HepG2 (cell line): ENCODE measurements at regions not wholly inside any gene's neighbourhood (a gene's known extent, or its start where the extent isn't known, plus 50 kb on each side); places are given as distances from the start of the nearest gene placed in this dataset.
A peak's percentile ranks its signal among the peaks of the same experiment; 100 is the strongest.

ENCODE experiments used
- FIP1L1 ChIP-seq: fragments of 200-400 bp; formaldehyde crosslinking; IDR thresholded peaks from 2 replicates; pipeline ENCODE4 v1.6.1; 2018; ENCODE audit warnings: low read depth, mild to moderate bottlenecking, low read length, moderate library complexity, borderline replicate concordance; ENCODE audit not compliant: insufficient read depth
- NR1H2 ChIP-seq: sonication (generic); formaldehyde crosslinking; IDR thresholded peaks from 2 replicates; pipeline ENCODE4 v1.8.1; 2022; ENCODE audit warnings: low read depth, missing genetic modification reagents, borderline replicate concordance
- RBAK ChIP-seq: sonication (generic); formaldehyde crosslinking; IDR thresholded peaks from 2 replicates; pipeline ENCODE4 v1.5.1; 2020; ENCODE audit warnings: mild to moderate bottlenecking, missing genetic modification reagents
- SOX6 ChIP-seq, 2 experiments: fragments of 450-650 bp in 1 of 2; sonication (generic) in 1 of 2; formaldehyde crosslinking in 1 of 2; IDR thresholded peaks; 2 replicates each; pipeline versions ENCODE4 v1.4.0 to v1.6.1; 2017 to 2020; ENCODE audit warnings: antibody characterized with exemption in 1 of 2, mild to moderate bottlenecking in 1 of 2, missing genetic modification reagents in 1 of 2
- SP1 ChIP-seq, 2 experiments: fragments of 450-650 bp in 1 of 2; sonication (generic) in 1 of 2; formaldehyde crosslinking in 1 of 2; IDR thresholded peaks; 2 replicates each; pipeline versions ENCODE4 v1.4.0 to v1.6.1; 2016 to 2020; ENCODE audit warnings: missing genetic modification reagents in 1 of 2
- ZMYM3 ChIP-seq: sonication (generic); formaldehyde crosslinking; IDR thresholded peaks from 2 replicates; pipeline ENCODE4 v1.5.1; 2020; ENCODE audit warnings: mild to moderate bottlenecking, missing genetic modification reagents
- ZMYM4 ChIP-seq: sonication (generic); formaldehyde crosslinking; IDR thresholded peaks from 2 replicates; pipeline ENCODE4 v1.8.1; 2023; ENCODE audit warnings: mild to moderate bottlenecking, missing genetic modification reagents
- ZNF572 ChIP-seq: sonication (generic); formaldehyde crosslinking; IDR thresholded peaks from 2 replicates; pipeline ENCODE4 v1.5.1; 2020; ENCODE audit warnings: mild to moderate bottlenecking, missing genetic modification reagents
- ZNF777 ChIP-seq: sonication (generic); formaldehyde crosslinking; IDR thresholded peaks from 2 replicates; pipeline ENCODE4 v1.4.0; 2020; ENCODE audit warnings: missing genetic modification reagents
- ZNF878 ChIP-seq: sonication (generic); formaldehyde crosslinking; IDR thresholded peaks from 2 replicates; pipeline ENCODE4 v1.8.1; 2023; ENCODE audit warnings: mild to moderate bottlenecking, missing genetic modification reagents, moderate library complexity
- TF ChIP-seq, protein P1 (sequence below): sonication (generic); formaldehyde crosslinking; IDR thresholded peaks from 2 replicates; pipeline ENCODE4 v1.4.0; 2020; ENCODE audit warnings: missing genetic modification reagents
- TF ChIP-seq, protein P2 (sequence below): sonication (generic); formaldehyde crosslinking; conservative IDR thresholded peaks from 2 replicates; pipeline ENCODE4 v1.4.0; 2020; ENCODE audit warnings: mild to moderate bottlenecking, missing genetic modification reagents, moderate library complexity
- TF ChIP-seq, protein P3 (sequence below): sonication (generic); formaldehyde crosslinking; IDR thresholded peaks from 2 replicates; pipeline ENCODE4 v1.4.0; 2020; ENCODE audit warnings: missing genetic modification reagents, borderline replicate concordance
- TF ChIP-seq, protein P4 (sequence below): sonication (generic); formaldehyde crosslinking; IDR thresholded peaks from 2 replicates; pipeline ENCODE4 v1.5.0; 2020; ENCODE audit warnings: missing genetic modification reagents
- TF ChIP-seq, protein P5 (sequence below): sonication (generic); formaldehyde crosslinking; IDR thresholded peaks from 2 replicates; pipeline ENCODE4 v1.5.0; 2020; ENCODE audit warnings: missing genetic modification reagents

DNA sequence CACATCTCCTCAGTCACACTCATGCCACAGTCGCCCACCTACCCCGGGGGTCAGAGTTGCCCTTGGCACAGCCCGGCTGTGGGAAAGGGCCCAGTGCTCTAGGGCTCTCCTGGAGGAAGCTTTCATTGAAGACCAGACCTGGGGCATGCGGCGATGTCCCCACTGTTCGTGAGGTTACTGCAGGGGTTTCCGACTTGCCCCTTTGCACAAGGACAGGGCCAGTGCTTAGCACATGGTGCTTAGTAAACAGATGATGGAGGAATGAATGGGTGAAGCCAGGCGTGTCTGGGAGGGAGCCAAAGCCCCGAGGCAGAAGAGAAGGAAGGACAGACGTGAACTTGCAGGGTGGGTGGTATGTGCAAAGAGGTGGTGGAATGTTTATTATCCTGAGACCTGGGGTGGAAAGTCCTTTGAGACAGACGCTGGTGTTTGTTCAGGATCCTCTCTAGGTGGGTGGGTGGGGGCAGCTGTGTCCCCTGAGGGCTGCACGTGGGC, 205.9 kb upstream of the ARL4C start (continued):
- TF ChIP-seq, protein P1, sequence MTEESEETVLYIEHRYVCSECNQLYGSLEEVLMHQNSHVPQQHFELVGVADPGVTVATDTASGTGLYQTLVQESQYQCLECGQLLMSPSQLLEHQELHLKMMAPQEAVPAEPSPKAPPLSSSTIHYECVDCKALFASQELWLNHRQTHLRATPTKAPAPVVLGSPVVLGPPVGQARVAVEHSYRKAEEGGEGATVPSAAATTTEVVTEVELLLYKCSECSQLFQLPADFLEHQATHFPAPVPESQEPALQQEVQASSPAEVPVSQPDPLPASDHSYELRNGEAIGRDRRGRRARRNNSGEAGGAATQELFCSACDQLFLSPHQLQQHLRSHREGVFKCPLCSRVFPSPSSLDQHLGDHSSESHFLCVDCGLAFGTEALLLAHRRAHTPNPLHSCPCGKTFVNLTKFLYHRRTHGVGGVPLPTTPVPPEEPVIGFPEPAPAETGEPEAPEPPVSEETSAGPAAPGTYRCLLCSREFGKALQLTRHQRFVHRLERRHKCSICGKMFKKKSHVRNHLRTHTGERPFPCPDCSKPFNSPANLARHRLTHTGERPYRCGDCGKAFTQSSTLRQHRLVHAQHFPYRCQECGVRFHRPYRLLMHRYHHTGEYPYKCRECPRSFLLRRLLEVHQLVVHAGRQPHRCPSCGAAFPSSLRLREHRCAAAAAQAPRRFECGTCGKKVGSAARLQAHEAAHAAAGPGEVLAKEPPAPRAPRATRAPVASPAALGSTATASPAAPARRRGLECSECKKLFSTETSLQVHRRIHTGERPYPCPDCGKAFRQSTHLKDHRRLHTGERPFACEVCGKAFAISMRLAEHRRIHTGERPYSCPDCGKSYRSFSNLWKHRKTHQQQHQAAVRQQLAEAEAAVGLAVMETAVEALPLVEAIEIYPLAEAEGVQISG: no peak
- TF ChIP-seq ZNF878 (no peak), RBAK (CRISPR knock-in tag) (no peak), ZNF572 (CRISPR knock-in tag) (peak; percentile 33; the same call in 1 of the 2 replicates), FIP1L1 (no peak), ZNF777 (CRISPR knock-in tag) (no peak), SP1 (IDR thresholded peaks at IDR 0.05) (no peak), SP1 (CRISPR knock-in tag; IDR thresholded peaks at IDR 0.05) (no peak), NR1H2 (CRISPR knock-in tag) (no peak), ZMYM4 (peak; percentile 30; the same call in 1 of the 2 replicates), ZMYM3 (no peak), SOX6 (IDR thresholded peaks at IDR 0.05) (no peak), SOX6 (CRISPR knock-in tag; IDR thresholded peaks at IDR 0.05) (0 out of 2 replicates have a peak, but pooled peaks have one; percentile 17)
- TF ChIP-seq, protein P2, sequence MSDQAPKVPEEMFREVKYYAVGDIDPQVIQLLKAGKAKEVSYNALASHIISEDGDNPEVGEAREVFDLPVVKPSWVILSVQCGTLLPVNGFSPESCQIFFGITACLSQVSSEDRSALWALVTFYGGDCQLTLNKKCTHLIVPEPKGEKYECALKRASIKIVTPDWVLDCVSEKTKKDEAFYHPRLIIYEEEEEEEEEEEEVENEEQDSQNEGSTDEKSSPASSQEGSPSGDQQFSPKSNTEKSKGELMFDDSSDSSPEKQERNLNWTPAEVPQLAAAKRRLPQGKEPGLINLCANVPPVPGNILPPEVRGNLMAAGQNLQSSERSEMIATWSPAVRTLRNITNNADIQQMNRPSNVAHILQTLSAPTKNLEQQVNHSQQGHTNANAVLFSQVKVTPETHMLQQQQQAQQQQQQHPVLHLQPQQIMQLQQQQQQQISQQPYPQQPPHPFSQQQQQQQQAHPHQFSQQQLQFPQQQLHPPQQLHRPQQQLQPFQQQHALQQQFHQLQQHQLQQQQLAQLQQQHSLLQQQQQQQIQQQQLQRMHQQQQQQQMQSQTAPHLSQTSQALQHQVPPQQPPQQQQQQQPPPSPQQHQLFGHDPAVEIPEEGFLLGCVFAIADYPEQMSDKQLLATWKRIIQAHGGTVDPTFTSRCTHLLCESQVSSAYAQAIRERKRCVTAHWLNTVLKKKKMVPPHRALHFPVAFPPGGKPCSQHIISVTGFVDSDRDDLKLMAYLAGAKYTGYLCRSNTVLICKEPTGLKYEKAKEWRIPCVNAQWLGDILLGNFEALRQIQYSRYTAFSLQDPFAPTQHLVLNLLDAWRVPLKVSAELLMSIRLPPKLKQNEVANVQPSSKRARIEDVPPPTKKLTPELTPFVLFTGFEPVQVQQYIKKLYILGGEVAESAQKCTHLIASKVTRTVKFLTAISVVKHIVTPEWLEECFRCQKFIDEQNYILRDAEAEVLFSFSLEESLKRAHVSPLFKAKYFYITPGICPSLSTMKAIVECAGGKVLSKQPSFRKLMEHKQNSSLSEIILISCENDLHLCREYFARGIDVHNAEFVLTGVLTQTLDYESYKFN (CRISPR knock-in tag): peak; percentile 33
- TF ChIP-seq, protein P3, sequence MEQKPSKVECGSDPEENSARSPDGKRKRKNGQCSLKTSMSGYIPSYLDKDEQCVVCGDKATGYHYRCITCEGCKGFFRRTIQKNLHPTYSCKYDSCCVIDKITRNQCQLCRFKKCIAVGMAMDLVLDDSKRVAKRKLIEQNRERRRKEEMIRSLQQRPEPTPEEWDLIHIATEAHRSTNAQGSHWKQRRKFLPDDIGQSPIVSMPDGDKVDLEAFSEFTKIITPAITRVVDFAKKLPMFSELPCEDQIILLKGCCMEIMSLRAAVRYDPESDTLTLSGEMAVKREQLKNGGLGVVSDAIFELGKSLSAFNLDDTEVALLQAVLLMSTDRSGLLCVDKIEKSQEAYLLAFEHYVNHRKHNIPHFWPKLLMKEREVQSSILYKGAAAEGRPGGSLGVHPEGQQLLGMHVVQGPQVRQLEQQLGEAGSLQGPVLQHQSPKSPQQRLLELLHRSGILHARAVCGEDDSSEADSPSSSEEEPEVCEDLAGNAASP (CRISPR knock-in tag): no peak
- TF ChIP-seq, protein P4, sequence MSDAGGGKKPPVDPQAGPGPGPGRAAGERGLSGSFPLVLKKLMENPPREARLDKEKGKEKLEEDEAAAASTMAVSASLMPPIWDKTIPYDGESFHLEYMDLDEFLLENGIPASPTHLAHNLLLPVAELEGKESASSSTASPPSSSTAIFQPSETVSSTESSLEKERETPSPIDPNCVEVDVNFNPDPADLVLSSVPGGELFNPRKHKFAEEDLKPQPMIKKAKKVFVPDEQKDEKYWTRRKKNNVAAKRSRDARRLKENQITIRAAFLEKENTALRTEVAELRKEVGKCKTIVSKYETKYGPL (CRISPR knock-in tag): no peak
- TF ChIP-seq, protein P5, sequence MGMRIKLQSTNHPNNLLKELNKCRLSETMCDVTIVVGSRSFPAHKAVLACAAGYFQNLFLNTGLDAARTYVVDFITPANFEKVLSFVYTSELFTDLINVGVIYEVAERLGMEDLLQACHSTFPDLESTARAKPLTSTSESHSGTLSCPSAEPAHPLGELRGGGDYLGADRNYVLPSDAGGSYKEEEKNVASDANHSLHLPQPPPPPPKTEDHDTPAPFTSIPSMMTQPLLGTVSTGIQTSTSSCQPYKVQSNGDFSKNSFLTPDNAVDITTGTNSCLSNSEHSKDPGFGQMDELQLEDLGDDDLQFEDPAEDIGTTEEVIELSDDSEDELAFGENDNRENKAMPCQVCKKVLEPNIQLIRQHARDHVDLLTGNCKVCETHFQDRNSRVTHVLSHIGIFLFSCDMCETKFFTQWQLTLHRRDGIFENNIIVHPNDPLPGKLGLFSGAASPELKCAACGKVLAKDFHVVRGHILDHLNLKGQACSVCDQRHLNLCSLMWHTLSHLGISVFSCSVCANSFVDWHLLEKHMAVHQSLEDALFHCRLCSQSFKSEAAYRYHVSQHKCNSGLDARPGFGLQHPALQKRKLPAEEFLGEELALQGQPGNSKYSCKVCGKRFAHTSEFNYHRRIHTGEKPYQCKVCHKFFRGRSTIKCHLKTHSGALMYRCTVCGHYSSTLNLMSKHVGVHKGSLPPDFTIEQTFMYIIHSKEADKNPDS: 0 out of 2 replicates have a peak, but pooled peaks have one; percentile 56
